GM12891 (cell line): ENCODE measurements at regions not wholly inside any gene's neighbourhood (a gene's known extent, or its start where the extent isn't known, plus 50 kb on each side); places are given as distances from the start of the nearest gene placed in this dataset.
"Not testable (repeated sequence)": the region's sequence is repeated elsewhere in the genome, so short reads cannot be mapped to it uniquely, and the experiment has no call there.

Source experiments
- PAX5 ChIP-seq: IDR thresholded peaks from 2 replicates; pipeline ENCODE4 v1.6.1; 2011; ENCODE audit warnings: low read length, moderate library complexity, mild to moderate bottlenecking; ENCODE audit not compliant: insufficient read depth, severe bottlenecking
- POLR2A ChIP-seq: IDR thresholded peaks from 2 replicates; pipeline ENCODE4 v1.6.1; 2011; ENCODE audit warnings: low read depth, low read length, control low read depth
- POLR2AphosphoS5 ChIP-seq: IDR thresholded peaks from 2 replicates; pipeline ENCODE4 v1.6.1; 2011; ENCODE audit warnings: low read depth, low read length, control low read depth
- SPI1 ChIP-seq: IDR thresholded peaks from 2 replicates; pipeline ENCODE4 v1.6.1; 2011; ENCODE audit warnings: low read depth, low read length, control low read depth
- TAF1 ChIP-seq: IDR thresholded peaks from 2 replicates; pipeline ENCODE4 v1.6.1; 2011; ENCODE audit warnings: low read depth, low read length, control low read depth

GRCh38 chr5:23095418-23095817 is 242.3 kb upstream of the CDH12 start:
- TF ChIP-seq POLR2A, TAF1, POLR2AphosphoS5, PAX5, SPI1: not testable (repeated sequence)
